CD4-positive, alpha-beta T cell treated with Interleukin-15 for 1 hour (primary cell): ENCODE measurements at regions not wholly inside any gene's neighbourhood (a gene's known extent, or its start where the extent isn't known, plus 50 kb on each side); places are given as distances from the start of the nearest gene placed in this dataset.
"Not testable (repeated sequence)": the region's sequence is repeated elsewhere in the genome, so short reads cannot be mapped to it uniquely, and the experiment has no call there.

Experiments
- DNase-seq: peaks from one replicate; pipeline ENCODE4 v3.0.0-alpha.2; 2020

- DNase-seq = no peak
These were observed 329.0 kb upstream of the SFSWAP start for GRCh38 chr12:131381716-131382430.

- no peak for DNase-seq
These were observed 327.6 kb upstream of the SFSWAP start for GRCh38 chr12:131383291-131383690.

- DNase-seq = no peak
These were observed 326.9 kb upstream of the SFSWAP start for GRCh38 chr12:131383741-131384543.

GRCh38 chr12:131384544-131384855, 326.4 kb upstream of the SFSWAP start:
- no peak for DNase-seq

GRCh38 chr12:131385313-131386166, 325.4 kb upstream of the SFSWAP start:
- DNase-seq = no peak

GRCh38 chr12:131386167-131386521, 324.7 kb upstream of the SFSWAP start:
- DNase-seq = no peak

GRCh38 chr12:131386781-131387180, 324.1 kb upstream of the SFSWAP start:
- no peak for DNase-seq

GRCh38 chr12:131387281-131388163, 323.4 kb upstream of the SFSWAP start:
- no peak for DNase-seq

GRCh38 chr12:131388164-131389053, 322.5 kb upstream of the SFSWAP start:
- not testable (repeated sequence) for DNase-seq

- DNase-seq = no peak
These were observed 321.6 kb upstream of the SFSWAP start for GRCh38 chr12:131389054-131390013.

- no peak for DNase-seq
These were observed 320.2 kb upstream of the SFSWAP start for GRCh38 chr12:131390412-131391334.

GRCh38 chr12:131391399-131391798, 319.5 kb upstream of the SFSWAP start:
- DNase-seq = no peak

GRCh38 chr12:131394752-131395151, 316.1 kb upstream of the SFSWAP start:
- not testable (repeated sequence) for DNase-seq

- not testable (repeated sequence) for DNase-seq
These were observed 315.6 kb upstream of the SFSWAP start for GRCh38 chr12:131395209-131395684.

GRCh38 chr12:131395971-131396573, 314.8 kb upstream of the SFSWAP start:
- DNase-seq = no peak

GRCh38 chr12:131397493-131398181, 313.3 kb upstream of the SFSWAP start:
- no peak for DNase-seq

GRCh38 chr12:131399000-131399399, 311.9 kb upstream of the SFSWAP start:
- DNase-seq = no peak
